NCI-H82 (cell line): ENCODE measurements at regions not wholly inside any gene's neighbourhood (a gene's known extent, or its start where the extent isn't known, plus 50 kb on each side); places are given as distances from the start of the nearest gene placed in this dataset.
A peak's percentile ranks its signal among the peaks of the same experiment; 100 is the strongest.
"Not testable (repeated sequence)": the region's sequence is repeated elsewhere in the genome, so short reads cannot be mapped to it uniquely, and the experiment has no call there.

Experiments
- DNase-seq: peaks from one replicate; lab custom pipeline; 2025; lab: John Stamatoyannopoulos, UW

- DNase-seq, result not testable (repeated sequence)
Measured at GRCh38 chr1:145553795-145554194, 54.0 kb upstream of the GPR89A start.

GRCh38 chr1:145545055-145545454 is 62.7 kb upstream of the GPR89A start:
- no peak for DNase-seq

- not testable (repeated sequence) for DNase-seq
Measured at GRCh38 chr1:145541685-145542084, 66.1 kb upstream of the GPR89A start.

GRCh38 chr1:145541246-145541645 is 66.5 kb upstream of the GPR89A start:
- peak; percentile 27 for DNase-seq

- not testable (repeated sequence) for DNase-seq
Measured at GRCh38 chr1:145538118-145538882, 69.5 kb upstream of the GPR89A start.

GRCh38 chr1:145537003-145537402 is 70.8 kb upstream of the GPR89A start:
- not testable (repeated sequence) for DNase-seq

- not testable (repeated sequence) for DNase-seq
Measured at GRCh38 chr1:145535461-145535860, 72.3 kb upstream of the GPR89A start.

- DNase-seq, result not testable (repeated sequence)
Measured at GRCh38 chr1:145528068-145528564, 79.7 kb upstream of the GPR89A start.

GRCh38 chr1:145520159-145520558 is 87.6 kb upstream of the GPR89A start:
- not testable (repeated sequence) for DNase-seq

GRCh38 chr1:145519302-145519701 is 88.5 kb upstream of the GPR89A start:
- not testable (repeated sequence) for DNase-seq

GRCh38 chr1:145513017-145513416 is 87.6 kb upstream of the NBPF20 start:
- DNase-seq, result peak; percentile 42

GRCh38 chr1:145508053-145508452 is 82.7 kb upstream of the NBPF20 start:
- DNase-seq, result not testable (repeated sequence)

GRCh38 chr1:145505663-145506647 is 80.6 kb upstream of the NBPF20 start:
- DNase-seq, result not testable (repeated sequence)

- not testable (repeated sequence) for DNase-seq
Measured at GRCh38 chr1:145504834-145505413, 79.5 kb upstream of the NBPF20 start.

GRCh38 chr1:145504310-145504709 is 78.9 kb upstream of the NBPF20 start:
- DNase-seq, result not testable (repeated sequence)

GRCh38 chr1:145500251-145500650 is 74.8 kb upstream of the NBPF20 start:
- DNase-seq, result not testable (repeated sequence)

- DNase-seq, result not testable (repeated sequence)
Measured at GRCh38 chr1:145495077-145495871, 69.9 kb upstream of the NBPF20 start.

- not testable (repeated sequence) for DNase-seq
Measured at GRCh38 chr1:145488193-145488933, 63.0 kb upstream of the NBPF20 start.

GRCh38 chr1:145487156-145487555 is 61.8 kb upstream of the NBPF20 start:
- DNase-seq, result not testable (repeated sequence)

- DNase-seq, result not testable (repeated sequence)
Measured at GRCh38 chr1:145484257-145484656, 58.9 kb upstream of the NBPF20 start.
